GM23338 (cell line): ENCODE measurements at regions not wholly inside any gene's neighbourhood (a gene's known extent, or its start where the extent isn't known, plus 50 kb on each side); places are given as distances from the start of the nearest gene placed in this dataset.

Source experiments
- ATAC-seq: fragments of 200-7000 bp; cut with Tn5 transposase; 3 replicates; pipeline ENCODE4 v1.9.1; 2020
- DNase-seq: peaks from one replicate; pipeline ENCODE4 v3.0.0-alpha.2; 2015; ENCODE audit warnings: low spot score
- H2AFZ ChIP-seq: fragments of 200-600 bp; sonication (generic); 2 replicates; pipeline ENCODE4 v1.8.0; 2016; ENCODE audit warnings: antibody characterized with exemption, mild to moderate bottlenecking, moderate library complexity
- H3F3A ChIP-seq: fragments of 200-600 bp; sonication (generic); replicated peaks from 2 replicates; pipeline ENCODE4 v1.8.0; 2017; ENCODE audit warnings: antibody characterized with exemption, mixed run types, low read depth
- H3K27ac ChIP-seq: fragments of 200-600 bp; sonication (generic); 2 replicates; pipeline ENCODE4 v1.6.1; 2016; ENCODE audit warnings: low read depth
- H3K27me3 ChIP-seq: fragments of 200-600 bp; sonication (generic); 2 replicates; pipeline ENCODE4 v1.8.0; 2016; ENCODE audit warnings: mild to moderate bottlenecking, mixed run types, moderate library complexity; ENCODE audit not compliant: insufficient read depth
- H3K36me3 ChIP-seq: fragments of 200-600 bp; sonication (generic); 2 replicates; pipeline ENCODE4 v1.8.0; 2016; ENCODE audit warnings: mild to moderate bottlenecking; ENCODE audit not compliant: insufficient read depth
- H3K4me1 ChIP-seq: fragments of 200-600 bp; sonication (generic); 2 replicates; pipeline ENCODE4 v1.8.0; 2016; ENCODE audit warnings: mild to moderate bottlenecking, moderate library complexity; ENCODE audit not compliant: insufficient read depth
- H3K4me2 ChIP-seq: fragments of 200-600 bp; sonication (generic); 2 replicates; pipeline ENCODE4 v1.7.1; 2017; ENCODE audit warnings: mixed run types
- H3K4me3 ChIP-seq: fragments of 200-600 bp; sonication (generic); 2 replicates; pipeline ENCODE4 v1.6.1; 2016; ENCODE audit warnings: mixed run types
- H3K79me2 ChIP-seq: fragments of 200-600 bp; sonication (generic); replicated peaks from 2 replicates; pipeline ENCODE4 v1.8.0; 2017; ENCODE audit warnings: mild to moderate bottlenecking; ENCODE audit not compliant: insufficient read depth
- H3K9me2 ChIP-seq: fragments of 200-600 bp; sonication (generic); 2 replicates; pipeline ENCODE4 v1.8.0; 2017; ENCODE audit not compliant: insufficient read depth
- H4K20me1 ChIP-seq: fragments of 200-600 bp; sonication (generic); replicated peaks from 2 replicates; pipeline ENCODE4 v1.8.0; 2017; ENCODE audit warnings: mild to moderate bottlenecking; ENCODE audit not compliant: insufficient read depth
- H3K27ac Mint-ChIP-seq: 2 replicates; pipeline ENCODE4 v1.8.0; 2020; ENCODE audit warnings: inconsistent platforms, mild to moderate bottlenecking, moderate library complexity, mixed read lengths
- H3K27me3 Mint-ChIP-seq: 3 replicates; pipeline ENCODE4 v1.8.0; 2022; ENCODE audit warnings: low read depth, mild to moderate bottlenecking, moderate library complexity, mixed read lengths, inconsistent platforms; ENCODE audit not compliant: insufficient read depth, poor library complexity
- H3K36me3 Mint-ChIP-seq: 3 replicates; pipeline ENCODE4 v1.8.0; 2021; ENCODE audit warnings: low read depth, mild to moderate bottlenecking, inconsistent platforms, moderate library complexity, mixed read lengths
- H3K4me1 Mint-ChIP-seq: 3 replicates; pipeline ENCODE4 v1.8.0; 2020; ENCODE audit warnings: mild to moderate bottlenecking, inconsistent platforms, mixed read lengths
- H3K4me3 Mint-ChIP-seq: 3 replicates; pipeline ENCODE4 v1.8.0; 2021; ENCODE audit warnings: moderate library complexity, mild to moderate bottlenecking, inconsistent platforms, mixed read lengths
- H3K9me3 Mint-ChIP-seq: 3 replicates; pipeline ENCODE4 v1.8.0; 2020; ENCODE audit warnings: moderate library complexity, mild to moderate bottlenecking, inconsistent platforms, mixed read lengths
- CREB1 ChIP-seq: fragments of 250-450 bp; sonication (Bioruptor Pico); IDR thresholded peaks from 2 replicates; pipeline ENCODE4 v1.5.0; 2020; ENCODE audit warnings: low read depth, mild to moderate bottlenecking, moderate library complexity
- EZH2 ChIP-seq: fragments of 200-600 bp; sonication (generic); IDR thresholded peaks from one replicate; pipeline ENCODE4 v1.8.0; 2017; ENCODE audit warnings: antibody characterized with exemption, mild to moderate bottlenecking, low read depth; ENCODE audit not compliant: unreplicated experiment
- EZH2phosphoT487 ChIP-seq: fragments of 200-600 bp; sonication (generic); IDR thresholded peaks from one replicate; pipeline ENCODE4 v1.8.1; 2018; ENCODE audit warnings: antibody characterized with exemption; ENCODE audit not compliant: unreplicated experiment
- JUNB ChIP-seq: IDR thresholded peaks from one replicate; pipeline ENCODE4 v1.6.1; 2016; ENCODE audit warnings: antibody characterized with exemption; ENCODE audit not compliant: unreplicated experiment
- NANOG ChIP-seq: IDR thresholded peaks from 2 replicates; pipeline ENCODE4 v1.6.1; 2016; ENCODE audit warnings: antibody characterized with exemption, borderline replicate concordance
- POLR2AphosphoS5 ChIP-seq: IDR thresholded peaks from 2 replicates; pipeline ENCODE4 v1.6.1; 2016; ENCODE audit warnings: antibody characterized with exemption, low read depth
- STAT1 ChIP-seq: IDR thresholded peaks from one replicate; pipeline ENCODE4 v1.6.1; 2016; ENCODE audit warnings: antibody characterized with exemption; ENCODE audit not compliant: unreplicated experiment
- ZNF114 ChIP-seq: fragments of 250-450 bp; sonication (Bioruptor Pico); IDR thresholded peaks from 2 replicates; pipeline ENCODE4 v1.5.0; 2020; ENCODE audit warnings: mild to moderate bottlenecking, moderate library complexity
- ZNF331 ChIP-seq: fragments of 250-450 bp; sonication (Bioruptor Pico); IDR thresholded peaks from 2 replicates; pipeline ENCODE4 v1.5.0; 2020; ENCODE audit warnings: low read depth, mild to moderate bottlenecking, moderate library complexity
- TF ChIP-seq, protein P1 (sequence below): IDR thresholded peaks from 2 replicates; pipeline ENCODE4 v1.6.1; 2016; ENCODE audit warnings: antibody characterized with exemption
- TF ChIP-seq, protein P2 (sequence below): IDR thresholded peaks from one replicate; pipeline ENCODE4 v1.6.1; 2018; ENCODE audit warnings: antibody characterized with exemption; ENCODE audit not compliant: unreplicated experiment
- TF ChIP-seq, protein P3 (sequence below), 2 experiments: fragments of 200-600 bp in 1 of 2; sonication (generic) in 1 of 2; conservative IDR thresholded peaks; 2 replicates each; pipeline versions ENCODE4 v1.5.1 to v1.6.1; 2016 to 2017; ENCODE audit warnings: antibody characterized with exemption in 2 of 2, low read depth in 2 of 2, mild to moderate bottlenecking in 2 of 2, moderate library complexity in 1 of 2
- TF ChIP-seq, protein P4 (sequence below): fragments of 250-450 bp; sonication (Bioruptor Pico); IDR thresholded peaks from 2 replicates; pipeline ENCODE4 v1.5.0; 2020; ENCODE audit warnings: mild to moderate bottlenecking, moderate library complexity

DNA sequence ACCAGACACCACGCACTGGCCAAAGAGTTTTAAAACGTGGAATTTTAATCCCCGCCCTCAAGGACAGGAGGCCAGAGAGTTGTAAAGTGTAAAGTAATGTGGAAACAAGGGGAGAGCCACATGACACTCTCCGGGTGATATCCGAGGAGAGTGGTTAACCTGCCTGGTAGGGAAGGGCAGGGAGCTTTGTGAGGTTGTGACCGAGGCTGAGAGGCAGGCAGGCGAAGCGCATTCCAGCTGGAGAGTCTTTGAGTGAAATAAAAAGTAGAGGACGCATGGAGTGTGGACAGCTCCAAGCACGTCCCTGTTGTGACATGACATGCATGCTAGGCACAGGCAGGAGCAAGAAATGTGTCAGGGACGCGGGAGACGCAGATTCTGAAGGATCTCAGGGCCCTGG, 539.5 kb downstream of the RNF144A start:
- ATAC-seq (peak; percentile 74), DNase-seq (peak; percentile 30)
- Mint-ChIP-seq H3K9me3 (no peaks in the 10 kb centered on the region; the same call in 2 of the 3 replicates), H3K27ac (no peak overlapping the region), H3K36me3 (no peaks in the 10 kb centered on the region), H3K4me3 (no peak overlapping the region), H3K4me1 (peaks cover 22% of the 10 kb centered on the region), H3K27me3 (peaks cover 3% of the 10 kb centered on the region)
- peak overlapping the region; percentile 87; the same call in 1 of the 2 replicates for H2AFZ ChIP-seq
- H3K79me2 ChIP-seq = no peaks in the 10 kb centered on the region
- H3K4me2 ChIP-seq = no peak overlapping the region
- no peaks in the 10 kb centered on the region for H3K9me2 ChIP-seq
- no peaks in the 10 kb centered on the region for H3K36me3 ChIP-seq
- H3K4me1 ChIP-seq = no peaks in the 10 kb centered on the region
- no peaks in the 10 kb centered on the region for H4K20me1 ChIP-seq
- no peaks in the 10 kb centered on the region for H3K27me3 ChIP-seq
- H3F3A ChIP-seq = no peaks in the 10 kb centered on the region
- TF ChIP-seq CREB1 (CRISPR knock-in tag) = no peak
- TF ChIP-seq NANOG = no peak
- TF ChIP-seq ZNF114 (CRISPR knock-in tag) = no peak
- TF ChIP-seq JUNB = no peak
- no peak for TF ChIP-seq ZNF331 (CRISPR knock-in tag)
- TF ChIP-seq EZH2 = no peak
- TF ChIP-seq, protein P1, sequence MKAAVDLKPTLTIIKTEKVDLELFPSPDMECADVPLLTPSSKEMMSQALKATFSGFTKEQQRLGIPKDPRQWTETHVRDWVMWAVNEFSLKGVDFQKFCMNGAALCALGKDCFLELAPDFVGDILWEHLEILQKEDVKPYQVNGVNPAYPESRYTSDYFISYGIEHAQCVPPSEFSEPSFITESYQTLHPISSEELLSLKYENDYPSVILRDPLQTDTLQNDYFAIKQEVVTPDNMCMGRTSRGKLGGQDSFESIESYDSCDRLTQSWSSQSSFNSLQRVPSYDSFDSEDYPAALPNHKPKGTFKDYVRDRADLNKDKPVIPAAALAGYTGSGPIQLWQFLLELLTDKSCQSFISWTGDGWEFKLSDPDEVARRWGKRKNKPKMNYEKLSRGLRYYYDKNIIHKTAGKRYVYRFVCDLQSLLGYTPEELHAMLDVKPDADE = no peak
- no peak for TF ChIP-seq POLR2AphosphoS5
- TF ChIP-seq, protein P2, sequence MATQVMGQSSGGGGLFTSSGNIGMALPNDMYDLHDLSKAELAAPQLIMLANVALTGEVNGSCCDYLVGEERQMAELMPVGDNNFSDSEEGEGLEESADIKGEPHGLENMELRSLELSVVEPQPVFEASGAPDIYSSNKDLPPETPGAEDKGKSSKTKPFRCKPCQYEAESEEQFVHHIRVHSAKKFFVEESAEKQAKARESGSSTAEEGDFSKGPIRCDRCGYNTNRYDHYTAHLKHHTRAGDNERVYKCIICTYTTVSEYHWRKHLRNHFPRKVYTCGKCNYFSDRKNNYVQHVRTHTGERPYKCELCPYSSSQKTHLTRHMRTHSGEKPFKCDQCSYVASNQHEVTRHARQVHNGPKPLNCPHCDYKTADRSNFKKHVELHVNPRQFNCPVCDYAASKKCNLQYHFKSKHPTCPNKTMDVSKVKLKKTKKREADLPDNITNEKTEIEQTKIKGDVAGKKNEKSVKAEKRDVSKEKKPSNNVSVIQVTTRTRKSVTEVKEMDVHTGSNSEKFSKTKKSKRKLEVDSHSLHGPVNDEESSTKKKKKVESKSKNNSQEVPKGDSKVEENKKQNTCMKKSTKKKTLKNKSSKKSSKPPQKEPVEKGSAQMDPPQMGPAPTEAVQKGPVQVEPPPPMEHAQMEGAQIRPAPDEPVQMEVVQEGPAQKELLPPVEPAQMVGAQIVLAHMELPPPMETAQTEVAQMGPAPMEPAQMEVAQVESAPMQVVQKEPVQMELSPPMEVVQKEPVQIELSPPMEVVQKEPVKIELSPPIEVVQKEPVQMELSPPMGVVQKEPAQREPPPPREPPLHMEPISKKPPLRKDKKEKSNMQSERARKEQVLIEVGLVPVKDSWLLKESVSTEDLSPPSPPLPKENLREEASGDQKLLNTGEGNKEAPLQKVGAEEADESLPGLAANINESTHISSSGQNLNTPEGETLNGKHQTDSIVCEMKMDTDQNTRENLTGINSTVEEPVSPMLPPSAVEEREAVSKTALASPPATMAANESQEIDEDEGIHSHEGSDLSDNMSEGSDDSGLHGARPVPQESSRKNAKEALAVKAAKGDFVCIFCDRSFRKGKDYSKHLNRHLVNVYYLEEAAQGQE = no peak
- TF ChIP-seq EZH2phosphoT487 = no peak
- TF ChIP-seq STAT1 = no peak
- TF ChIP-seq, protein P3, sequence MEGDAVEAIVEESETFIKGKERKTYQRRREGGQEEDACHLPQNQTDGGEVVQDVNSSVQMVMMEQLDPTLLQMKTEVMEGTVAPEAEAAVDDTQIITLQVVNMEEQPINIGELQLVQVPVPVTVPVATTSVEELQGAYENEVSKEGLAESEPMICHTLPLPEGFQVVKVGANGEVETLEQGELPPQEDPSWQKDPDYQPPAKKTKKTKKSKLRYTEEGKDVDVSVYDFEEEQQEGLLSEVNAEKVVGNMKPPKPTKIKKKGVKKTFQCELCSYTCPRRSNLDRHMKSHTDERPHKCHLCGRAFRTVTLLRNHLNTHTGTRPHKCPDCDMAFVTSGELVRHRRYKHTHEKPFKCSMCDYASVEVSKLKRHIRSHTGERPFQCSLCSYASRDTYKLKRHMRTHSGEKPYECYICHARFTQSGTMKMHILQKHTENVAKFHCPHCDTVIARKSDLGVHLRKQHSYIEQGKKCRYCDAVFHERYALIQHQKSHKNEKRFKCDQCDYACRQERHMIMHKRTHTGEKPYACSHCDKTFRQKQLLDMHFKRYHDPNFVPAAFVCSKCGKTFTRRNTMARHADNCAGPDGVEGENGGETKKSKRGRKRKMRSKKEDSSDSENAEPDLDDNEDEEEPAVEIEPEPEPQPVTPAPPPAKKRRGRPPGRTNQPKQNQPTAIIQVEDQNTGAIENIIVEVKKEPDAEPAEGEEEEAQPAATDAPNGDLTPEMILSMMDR (conservative IDR thresholded peaks at IDR 0.05; ENCODE audit: low read depth in 2 of 2) = no peak
- TF ChIP-seq, protein P4, sequence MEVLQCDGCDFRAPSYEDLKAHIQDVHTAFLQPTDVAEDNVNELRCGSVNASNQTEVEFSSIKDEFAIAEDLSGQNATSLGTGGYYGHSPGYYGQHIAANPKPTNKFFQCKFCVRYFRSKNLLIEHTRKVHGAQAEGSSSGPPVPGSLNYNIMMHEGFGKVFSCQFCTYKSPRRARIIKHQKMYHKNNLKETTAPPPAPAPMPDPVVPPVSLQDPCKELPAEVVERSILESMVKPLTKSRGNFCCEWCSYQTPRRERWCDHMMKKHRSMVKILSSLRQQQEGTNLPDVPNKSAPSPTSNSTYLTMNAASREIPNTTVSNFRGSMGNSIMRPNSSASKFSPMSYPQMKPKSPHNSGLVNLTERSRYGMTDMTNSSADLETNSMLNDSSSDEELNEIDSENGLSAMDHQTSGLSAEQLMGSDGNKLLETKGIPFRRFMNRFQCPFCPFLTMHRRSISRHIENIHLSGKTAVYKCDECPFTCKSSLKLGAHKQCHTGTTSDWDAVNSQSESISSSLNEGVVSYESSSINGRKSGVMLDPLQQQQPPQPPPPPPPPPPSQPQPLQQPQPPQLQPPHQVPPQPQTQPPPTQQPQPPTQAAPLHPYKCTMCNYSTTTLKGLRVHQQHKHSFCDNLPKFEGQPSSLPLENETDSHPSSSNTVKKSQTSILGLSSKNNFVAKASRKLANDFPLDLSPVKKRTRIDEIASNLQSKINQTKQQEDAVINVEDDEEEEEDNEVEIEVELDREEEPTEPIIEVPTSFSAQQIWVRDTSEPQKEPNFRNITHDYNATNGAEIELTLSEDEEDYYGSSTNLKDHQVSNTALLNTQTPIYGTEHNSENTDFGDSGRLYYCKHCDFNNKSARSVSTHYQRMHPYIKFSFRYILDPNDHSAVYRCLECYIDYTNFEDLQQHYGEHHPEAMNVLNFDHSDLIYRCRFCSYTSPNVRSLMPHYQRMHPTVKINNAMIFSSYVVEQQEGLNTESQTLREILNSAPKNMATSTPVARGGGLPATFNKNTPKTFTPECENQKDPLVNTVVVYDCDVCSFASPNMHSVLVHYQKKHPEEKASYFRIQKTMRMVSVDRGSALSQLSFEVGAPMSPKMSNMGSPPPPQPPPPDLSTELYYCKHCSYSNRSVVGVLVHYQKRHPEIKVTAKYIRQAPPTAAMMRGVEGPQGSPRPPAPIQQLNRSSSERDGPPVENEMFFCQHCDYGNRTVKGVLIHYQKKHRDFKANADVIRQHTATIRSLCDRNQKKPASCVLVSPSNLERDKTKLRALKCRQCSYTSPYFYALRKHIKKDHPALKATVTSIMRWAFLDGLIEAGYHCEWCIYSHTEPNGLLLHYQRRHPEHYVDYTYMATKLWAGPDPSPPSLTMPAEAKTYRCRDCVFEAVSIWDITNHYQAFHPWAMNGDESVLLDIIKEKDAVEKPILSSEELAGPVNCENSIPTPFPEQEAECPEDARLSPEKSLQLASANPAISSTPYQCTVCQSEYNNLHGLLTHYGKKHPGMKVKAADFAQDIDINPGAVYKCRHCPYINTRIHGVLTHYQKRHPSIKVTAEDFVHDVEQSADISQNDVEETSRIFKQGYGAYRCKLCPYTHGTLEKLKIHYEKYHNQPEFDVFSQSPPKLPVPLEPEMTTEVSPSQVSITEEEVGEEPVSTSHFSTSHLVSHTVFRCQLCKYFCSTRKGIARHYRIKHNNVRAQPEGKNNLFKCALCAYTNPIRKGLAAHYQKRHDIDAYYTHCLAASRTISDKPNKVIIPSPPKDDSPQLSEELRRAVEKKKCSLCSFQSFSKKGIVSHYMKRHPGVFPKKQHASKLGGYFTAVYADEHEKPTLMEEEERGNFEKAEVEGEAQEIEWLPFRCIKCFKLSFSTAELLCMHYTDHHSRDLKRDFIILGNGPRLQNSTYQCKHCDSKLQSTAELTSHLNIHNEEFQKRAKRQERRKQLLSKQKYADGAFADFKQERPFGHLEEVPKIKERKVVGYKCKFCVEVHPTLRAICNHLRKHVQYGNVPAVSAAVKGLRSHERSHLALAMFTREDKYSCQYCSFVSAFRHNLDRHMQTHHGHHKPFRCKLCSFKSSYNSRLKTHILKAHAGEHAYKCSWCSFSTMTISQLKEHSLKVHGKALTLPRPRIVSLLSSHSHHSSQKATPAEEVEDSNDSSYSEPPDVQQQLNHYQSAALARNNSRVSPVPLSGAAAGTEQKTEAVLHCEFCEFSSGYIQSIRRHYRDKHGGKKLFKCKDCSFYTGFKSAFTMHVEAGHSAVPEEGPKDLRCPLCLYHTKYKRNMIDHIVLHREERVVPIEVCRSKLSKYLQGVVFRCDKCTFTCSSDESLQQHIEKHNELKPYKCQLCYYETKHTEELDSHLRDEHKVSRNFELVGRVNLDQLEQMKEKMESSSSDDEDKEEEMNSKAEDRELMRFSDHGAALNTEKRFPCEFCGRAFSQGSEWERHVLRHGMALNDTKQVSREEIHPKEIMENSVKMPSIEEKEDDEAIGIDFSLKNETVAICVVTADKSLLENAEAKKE = no peak
- no peak overlapping the region for H3K27ac ChIP-seq
- no peak overlapping the region for H3K4me3 ChIP-seq
